DND-41 (cell line): ENCODE measurements at regions not wholly inside any gene's neighbourhood (a gene's known extent, or its start where the extent isn't known, plus 50 kb on each side); places are given as distances from the start of the nearest gene placed in this dataset.

Source experiments
- ATAC-seq: fragments of 200-7000 bp; cut with Tn5 transposase; 3 replicates; pipeline ENCODE4 v1.9.1; 2021; ENCODE audit warnings: low read depth; ENCODE audit not compliant: insufficient read depth
- DNase-seq: peaks from one replicate; pipeline ENCODE4 v3.0.0-alpha.2; 2020
- H2AFZ ChIP-seq: 2 replicates; pipeline ENCODE4 v1.6.0; 2012; ENCODE audit warnings: low read depth, low read length
- H3K27ac ChIP-seq: 2 replicates; pipeline ENCODE4 v1.5.1; 2012; ENCODE audit warnings: low read length, inconsistent platforms
- H3K27me3 ChIP-seq: fragments of 200-600 bp; sonication (generic); 2 replicates; pipeline ENCODE4 v1.6.0; 2012; ENCODE audit warnings: low read length, mild to moderate bottlenecking, inconsistent platforms; ENCODE audit not compliant: insufficient read depth, poor library complexity
- H3K36me3 ChIP-seq: 2 replicates; pipeline ENCODE4 v1.5.1; 2012; ENCODE audit warnings: low read length, inconsistent platforms; ENCODE audit not compliant: insufficient read depth
- H3K4me1 ChIP-seq: 2 replicates; pipeline ENCODE4 v1.5.1; 2012; ENCODE audit warnings: mild to moderate bottlenecking, low read length; ENCODE audit not compliant: insufficient read depth
- H3K4me2 ChIP-seq: 2 replicates; pipeline ENCODE4 v1.6.0; 2012; ENCODE audit warnings: mild to moderate bottlenecking, moderate library complexity, low read length, inconsistent platforms; ENCODE audit not compliant: insufficient read depth
- H3K4me3 ChIP-seq, 2 experiments: fragments of 200-600 bp in 1 of 2; shearing (Covaris generic) in 1 of 2; 2 replicates each; pipeline ENCODE4 v1.5.1; 2012 to 2016; ENCODE audit warnings: inconsistent platforms in 2 of 2, low read length in 2 of 2, mild to moderate bottlenecking in 2 of 2, low read depth in 1 of 2, moderate library complexity in 1 of 2
- H3K79me2 ChIP-seq: 2 replicates; pipeline ENCODE4 v1.6.0; 2012; ENCODE audit warnings: low read length, inconsistent platforms; ENCODE audit not compliant: insufficient read depth
- H3K9ac ChIP-seq: 2 replicates; pipeline ENCODE4 v1.6.0; 2012; ENCODE audit warnings: low read depth, mild to moderate bottlenecking, inconsistent platforms, low read length, moderate library complexity
- H3K9me3 ChIP-seq: 2 replicates; pipeline ENCODE4 v1.5.1; 2012; ENCODE audit warnings: low read length, moderate library complexity, mild to moderate bottlenecking, inconsistent platforms; ENCODE audit not compliant: insufficient read depth, severe bottlenecking
- H4K20me1 ChIP-seq: 2 replicates; pipeline ENCODE4 v1.6.0; 2012; ENCODE audit warnings: low read length; ENCODE audit not compliant: insufficient read depth
- CTCF ChIP-seq: IDR thresholded peaks from 2 replicates; pipeline ENCODE4 v1.5.1; 2012; ENCODE audit warnings: borderline replicate concordance, low read length, moderate library complexity, mild to moderate bottlenecking; ENCODE audit not compliant: poor library complexity, severe bottlenecking; ENCODE audit errors: extremely low read depth
- EZH2 ChIP-seq: IDR thresholded peaks from 3 replicates; pipeline ENCODE4 v1.6.1; 2012; ENCODE audit warnings: borderline replicate concordance, low read depth, mild to moderate bottlenecking, moderate library complexity, low read length, inconsistent platforms; ENCODE audit not compliant: severe bottlenecking

- H3K27ac ChIP-seq = no peak overlapping the region
- H3K9ac ChIP-seq = no peak overlapping the region
- TF ChIP-seq CTCF (no peak), EZH2 (no peak)
- H3K9me3 ChIP-seq = no peaks in the 10 kb centered on the region
- no peaks in the 10 kb centered on the region for H3K27me3 ChIP-seq
- no peak overlapping the region for H2AFZ ChIP-seq
- no peak overlapping the region for H3K4me2 ChIP-seq
- no peak for ATAC-seq
- peaks cover 7% of the 10 kb centered on the region for H3K4me1 ChIP-seq
- no peaks in the 10 kb centered on the region for H4K20me1 ChIP-seq
- DNase-seq = no peak
- no peak overlapping the region for H3K4me3 ChIP-seq
- H3K79me2 ChIP-seq = no peaks in the 10 kb centered on the region
- H3K36me3 ChIP-seq = no peaks in the 10 kb centered on the region
Measured at GRCh38 chr17:77861981-77862645, 96.4 kb upstream of the TNRC6C start.

GRCh38 chr17:77862890-77863813 lies 95.4 kb upstream of the TNRC6C start:
- Histone ChIP-seq H3K9me3 (no peaks in the 10 kb centered on the region), H3K4me1 (no peaks in the 10 kb centered on the region), H2AFZ (no peak overlapping the region), H3K27ac (peak overlapping the region; percentile 30; the same call in 1 of the 2 replicates), H3K9ac (no peak overlapping the region), H3K27me3 (no peaks in the 10 kb centered on the region), H3K4me3 (no peak overlapping the region), H4K20me1 (no peaks in the 10 kb centered on the region), H3K4me2 (no peak overlapping the region), H3K79me2 (no peaks in the 10 kb centered on the region), H3K36me3 (no peaks in the 10 kb centered on the region)
- TF ChIP-seq EZH2 = no peak
- no peak for TF ChIP-seq CTCF
- ATAC-seq (no peak), DNase-seq (no peak)

GRCh38 chr17:77863814-77864161 lies 94.7 kb upstream of the TNRC6C start:
- H3K27ac ChIP-seq = no peak overlapping the region
- no peak overlapping the region for H3K9ac ChIP-seq
- H3K4me3 ChIP-seq = no peak overlapping the region
- H3K79me2 ChIP-seq = no peaks in the 10 kb centered on the region
- no peak overlapping the region for H2AFZ ChIP-seq
- no peaks in the 10 kb centered on the region for H3K4me1 ChIP-seq
- H3K4me2 ChIP-seq = no peak overlapping the region
- no peaks in the 10 kb centered on the region for H3K36me3 ChIP-seq
- DNase-seq = no peak
- H4K20me1 ChIP-seq = no peaks in the 10 kb centered on the region
- TF ChIP-seq EZH2 = no peak
- no peak for TF ChIP-seq CTCF
- H3K9me3 ChIP-seq = no peaks in the 10 kb centered on the region
- H3K27me3 ChIP-seq = no peaks in the 10 kb centered on the region
- no peak for ATAC-seq
